ENCODE measurements at regions not wholly inside any gene's neighbourhood (a gene's known extent, or its start where the extent isn't known, plus 50 kb on each side); places are given as distances from the start of the nearest gene placed in this dataset.
"Not testable (repeated sequence)": the region's sequence is repeated elsewhere in the genome, so short reads cannot be mapped to it uniquely, and the experiment has no call there.

GRCh38 chr1:102174259-102174863 lies 177.6 kb upstream of the OLFM3 start:
- DNase-seq = no peak

DNA sequence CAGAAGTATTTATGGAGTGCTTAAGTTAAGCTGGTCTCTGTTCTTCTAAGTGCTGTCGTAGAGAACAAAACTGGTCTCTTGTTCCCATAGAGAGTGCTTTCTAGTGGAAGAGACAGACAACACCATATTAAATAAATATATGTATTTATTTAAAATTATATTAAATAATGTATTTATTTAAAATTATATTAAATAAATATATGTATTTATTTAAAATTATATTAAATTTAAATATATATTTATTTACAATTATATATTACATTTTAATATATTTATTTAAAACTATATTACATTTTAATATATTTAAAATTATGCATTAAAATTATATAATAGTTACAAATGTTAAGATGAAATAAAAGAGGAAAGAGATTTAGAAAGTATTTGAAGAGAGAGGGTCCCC lies 175.5 kb upstream of the OLFM3 start:
- no peak for DNase-seq

DNA sequence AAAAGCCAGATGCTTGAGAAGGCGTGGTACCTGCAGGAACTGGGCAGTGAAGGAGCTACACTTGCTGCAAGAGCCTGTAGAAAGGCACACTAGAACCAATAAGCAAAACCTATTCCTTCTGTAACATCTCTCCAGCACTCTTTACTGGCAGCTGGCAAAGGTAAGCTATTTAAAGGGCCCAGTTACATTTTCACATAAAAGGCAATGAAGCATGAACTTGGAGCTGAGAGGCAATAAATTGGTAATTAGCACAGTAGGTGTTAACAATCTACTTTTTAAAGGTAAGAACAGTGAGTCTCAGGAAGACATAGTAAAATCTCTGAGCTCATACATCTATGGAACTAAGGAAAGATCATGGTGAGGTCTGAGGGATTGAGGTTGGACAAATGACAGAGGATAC lies 167.1 kb upstream of the OLFM3 start:
- no peak for DNase-seq

DNA sequence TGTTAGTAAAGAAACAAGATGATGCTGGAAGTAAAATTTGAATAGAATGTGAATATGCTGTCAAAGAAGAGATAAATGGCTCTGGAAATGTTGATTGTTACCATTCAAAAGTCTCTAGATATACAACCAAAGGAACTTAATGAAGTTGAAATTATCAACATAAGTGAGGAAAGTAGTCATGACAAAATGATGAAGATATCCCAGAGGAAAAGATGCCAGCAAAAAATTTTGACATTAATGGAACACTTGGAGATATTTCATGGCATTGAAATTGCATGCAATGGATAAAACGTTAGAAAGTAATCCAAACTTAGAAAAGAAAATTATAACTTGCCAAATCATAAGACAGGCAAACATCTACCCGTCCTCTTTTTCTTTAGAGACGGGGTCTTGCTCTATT lies 154.5 kb upstream of the OLFM3 start:
- DNase-seq = no peak

DNA sequence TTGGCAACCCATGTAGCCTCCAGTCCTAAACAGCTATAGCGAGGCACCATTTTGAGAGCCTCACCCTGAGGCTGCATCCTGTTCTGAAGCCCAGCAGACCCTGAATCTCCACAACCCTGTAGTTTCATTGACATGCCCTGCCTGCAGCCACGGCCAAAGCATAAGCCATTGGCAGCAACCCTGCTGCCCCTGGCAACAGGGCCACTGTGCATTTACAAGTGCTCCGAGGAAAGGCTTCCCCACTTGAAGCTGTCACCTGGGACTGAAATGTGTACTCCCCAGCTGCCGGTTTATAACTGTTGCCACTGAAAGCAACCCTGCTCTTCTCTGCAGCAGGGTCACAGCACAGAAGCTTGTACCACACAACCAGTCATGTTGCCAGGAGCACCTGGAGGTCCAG lies 124.2 kb upstream of the OLFM3 start:
- no peak for DNase-seq

DNA sequence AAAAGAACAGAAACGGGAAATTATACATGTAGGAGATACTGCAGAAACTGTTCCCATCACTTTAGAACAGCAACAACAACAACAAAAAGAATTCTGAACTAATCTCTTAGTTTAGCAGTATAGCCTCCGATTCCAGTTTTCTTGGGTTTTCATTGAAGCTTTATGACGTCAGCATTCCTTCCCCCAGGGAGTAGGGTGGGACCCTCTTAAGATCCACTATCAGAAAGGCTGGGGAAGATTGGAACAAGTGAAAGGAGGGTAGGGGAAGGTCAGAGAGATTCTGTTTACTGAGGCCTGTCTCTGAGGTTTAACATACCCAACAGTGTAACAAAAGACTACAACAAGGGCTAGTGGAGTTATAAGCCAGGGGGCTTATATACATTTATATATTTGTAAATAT lies 121.4 kb upstream of the OLFM3 start:
- no peak for DNase-seq

GRCh38 chr1:102110586-102110985 lies 113.9 kb upstream of the OLFM3 start:
- DNase-seq = no peak

DNA sequence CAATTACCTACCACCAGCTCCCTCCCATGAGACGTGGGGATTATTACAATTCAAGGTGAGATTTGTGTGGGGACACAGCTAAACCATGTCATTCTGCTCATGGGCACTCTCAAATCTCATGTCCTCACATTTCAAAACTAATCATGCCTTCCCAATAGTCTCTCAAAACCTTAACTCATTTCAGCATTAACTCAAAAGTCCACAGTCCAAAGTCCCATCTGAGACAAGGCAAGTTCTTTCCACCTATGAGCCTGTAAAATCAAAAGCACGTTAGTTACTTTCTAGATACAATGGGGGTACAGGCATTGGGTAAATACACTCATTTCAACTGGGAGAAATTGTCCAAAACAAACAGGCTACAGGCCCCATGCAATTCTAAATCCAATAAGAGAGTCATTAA lies 112.8 kb upstream of the OLFM3 start:
- not testable (repeated sequence) for DNase-seq

GRCh38 chr1:102107441-102107840 lies 110.7 kb upstream of the OLFM3 start:
- no peak for DNase-seq

DNA sequence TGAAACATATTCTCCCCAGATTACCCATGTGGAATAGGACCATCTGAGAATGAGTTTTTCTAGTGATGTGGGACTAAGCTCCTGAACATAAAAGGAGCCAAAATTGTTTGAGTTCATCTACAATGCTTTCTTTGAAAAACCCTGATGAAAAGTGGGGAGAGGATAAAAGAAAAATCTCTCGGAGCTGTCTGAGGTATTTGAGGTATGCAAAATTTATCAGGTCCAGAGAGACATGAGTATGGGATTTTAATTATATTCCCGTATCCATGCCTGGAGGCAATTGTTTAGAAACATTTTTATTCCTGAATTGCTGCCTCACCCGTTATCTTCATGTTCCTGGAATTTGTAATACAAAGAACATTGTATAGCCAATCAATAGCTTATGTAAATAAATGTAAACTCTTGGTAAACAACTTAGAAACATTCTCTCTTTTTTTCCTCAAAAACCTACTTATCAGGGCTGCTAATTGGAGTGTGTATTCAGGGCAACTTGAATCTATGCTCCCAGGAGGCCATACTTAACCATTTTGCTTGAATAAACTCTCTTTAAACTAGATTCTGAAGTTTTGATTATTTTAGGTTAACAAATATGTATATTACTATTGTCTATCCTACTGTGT lies 109.3 kb upstream of the OLFM3 start:
- no peak for DNase-seq

DNA sequence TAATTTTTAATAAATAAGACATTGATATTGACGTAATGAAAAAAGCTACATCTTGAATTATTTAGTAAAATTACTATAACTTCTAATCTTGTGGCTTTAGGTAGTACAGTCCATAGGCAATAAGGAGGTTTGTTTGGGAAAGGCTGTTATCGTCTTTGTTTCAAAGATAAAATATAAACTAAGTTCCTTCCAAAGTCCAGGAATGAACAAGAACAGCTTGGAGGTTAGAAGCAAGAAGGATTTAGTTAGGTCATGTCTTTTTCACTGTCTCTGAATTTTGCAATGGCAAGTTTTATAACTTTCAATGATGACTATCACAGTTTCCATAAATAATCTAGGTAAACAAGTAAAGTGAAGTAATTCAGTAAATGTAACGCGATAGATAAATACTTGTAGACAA lies 106.9 kb upstream of the OLFM3 start:
- no peak for DNase-seq

DNA sequence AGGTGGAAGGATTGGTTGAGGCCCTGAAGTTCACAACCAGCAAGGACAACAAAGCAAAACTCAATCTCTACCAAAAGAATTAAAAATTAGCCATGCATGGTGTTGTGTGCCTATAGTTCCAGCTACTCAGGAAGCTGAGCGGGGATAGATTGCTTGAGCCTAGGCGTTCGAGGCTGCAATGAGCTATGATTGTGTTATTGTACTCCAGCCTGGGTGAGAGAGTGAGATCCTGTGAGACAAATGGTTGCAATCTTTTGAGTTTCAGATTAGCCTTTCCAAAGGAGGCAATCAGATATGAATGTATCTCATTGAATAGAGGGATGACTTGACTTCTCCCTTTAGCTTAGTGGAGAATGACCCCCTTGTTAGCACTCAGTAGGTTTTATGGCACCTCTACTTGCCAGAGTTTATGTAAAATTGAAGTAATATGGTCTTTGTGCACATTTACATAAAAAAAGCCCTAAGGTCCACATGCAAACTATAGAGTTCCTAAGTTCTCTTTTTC lies 105.6 kb upstream of the OLFM3 start:
- DNase-seq = no peak

DNA sequence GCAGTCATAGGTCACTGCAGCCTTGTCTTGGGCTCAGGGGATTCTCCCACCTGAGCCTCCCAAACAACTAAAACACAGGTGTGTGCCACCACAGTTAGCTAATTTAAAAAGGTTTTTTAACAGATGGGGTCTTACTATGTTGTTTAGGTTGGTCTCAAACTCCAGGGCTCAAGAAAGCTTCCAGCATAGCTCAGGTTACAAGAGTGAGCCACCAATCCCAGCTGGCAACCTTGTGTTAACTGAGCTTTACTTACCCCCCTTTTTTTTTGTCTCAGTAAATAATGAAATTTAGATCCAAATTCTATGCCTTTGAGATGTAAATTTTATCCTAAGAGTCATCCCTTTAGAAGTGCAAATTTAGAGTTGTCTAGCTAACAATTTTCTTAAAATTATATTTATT lies 103.9 kb upstream of the OLFM3 start:
- no peak for DNase-seq

- no peak for DNase-seq
Observed at GRCh38 chr1:102099916-102100315, 103.2 kb upstream of the OLFM3 start.

GRCh38 chr1:102098536-102098935 lies 101.8 kb upstream of the OLFM3 start:
- DNase-seq = no peak

DNA sequence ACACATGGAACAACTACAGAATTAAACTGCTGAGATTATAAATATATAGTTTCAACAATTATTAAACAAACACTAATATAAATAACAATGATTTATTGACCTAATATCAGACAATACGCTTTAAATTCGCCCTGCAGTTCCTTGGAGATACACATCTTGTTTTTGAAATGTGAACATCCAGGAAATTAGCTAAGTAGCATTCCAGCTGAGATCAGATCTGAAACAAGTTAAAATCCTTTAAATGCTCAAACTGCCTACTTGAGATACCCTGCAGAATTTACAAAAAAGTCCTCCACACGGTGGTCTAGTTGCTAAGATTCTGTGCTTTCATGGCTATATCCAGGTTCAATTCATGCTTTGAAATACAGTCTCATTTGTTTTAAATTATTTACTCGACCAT lies 101.4 kb upstream of the OLFM3 start:
- DNase-seq = no peak

DNA sequence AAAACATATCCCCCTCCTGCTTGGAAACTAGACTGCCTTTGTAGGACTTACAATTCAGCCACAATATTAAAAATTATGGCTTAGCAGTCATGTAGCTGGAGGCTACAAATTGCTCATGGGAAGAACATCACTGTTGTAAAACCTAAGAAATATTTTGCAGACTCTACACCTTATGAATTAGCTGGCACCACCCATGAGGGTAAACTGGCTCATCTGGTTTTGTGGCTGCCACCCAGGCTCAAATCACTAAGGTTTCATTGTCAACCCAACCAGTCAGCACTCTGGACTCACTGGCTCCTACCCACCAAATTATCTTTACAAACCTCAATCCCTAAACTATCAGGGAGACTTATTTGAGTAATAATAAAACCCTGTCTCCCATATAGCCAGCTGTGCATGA lies 100.7 kb upstream of the OLFM3 start:
- no peak for DNase-seq

GRCh38 chr1:102096162-102096561 lies 99.4 kb upstream of the OLFM3 start:
- no peak for DNase-seq

- no peak for DNase-seq
Observed at GRCh38 chr1:102089791-102090190, 93.1 kb upstream of the OLFM3 start.

DNA sequence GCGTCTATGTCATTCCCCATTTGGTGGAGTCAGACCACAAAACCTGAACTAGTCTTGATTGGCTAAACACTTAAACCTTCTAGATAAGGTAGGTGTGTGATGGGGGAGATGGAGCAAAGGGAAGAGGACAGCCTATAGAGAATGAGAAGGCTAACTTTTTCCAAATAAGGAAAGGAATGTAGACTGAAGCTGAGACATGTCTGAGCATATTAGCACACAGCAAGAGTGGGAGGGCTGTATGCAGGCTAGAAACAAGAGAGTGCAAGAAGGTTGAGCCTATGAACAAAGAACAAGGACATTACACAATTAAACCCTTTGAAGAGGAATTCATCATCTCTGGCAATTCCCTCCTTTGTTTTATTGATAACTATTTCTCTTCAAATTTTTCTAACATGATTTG lies 89.2 kb upstream of the OLFM3 start:
- DNase-seq = no peak

GRCh38 chr1:102084771-102085535 lies 88.2 kb upstream of the OLFM3 start:
- DNase-seq = no peak

DNA sequence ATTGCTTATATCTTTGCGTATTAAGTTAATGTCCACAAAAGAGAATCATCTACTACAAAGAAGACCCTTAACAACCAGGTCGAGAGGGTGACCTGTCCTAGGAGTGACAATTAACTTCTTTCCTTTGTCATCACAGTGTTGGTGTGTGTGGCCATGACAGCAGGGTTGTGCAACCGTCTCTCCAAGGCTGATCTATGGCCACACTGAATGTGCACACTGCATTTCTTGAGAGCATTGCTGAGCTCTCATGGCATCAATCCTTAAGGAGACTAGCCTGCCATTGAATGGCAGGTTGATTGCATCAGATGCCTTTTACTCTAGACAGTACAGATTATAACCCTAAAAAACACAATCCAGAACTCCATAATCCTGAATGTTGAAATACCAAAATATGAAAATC lies 86.5 kb upstream of the OLFM3 start:
- no peak for DNase-seq

GRCh38 chr1:102074874-102075273 lies 78.1 kb upstream of the OLFM3 start:
- no peak for DNase-seq

DNA sequence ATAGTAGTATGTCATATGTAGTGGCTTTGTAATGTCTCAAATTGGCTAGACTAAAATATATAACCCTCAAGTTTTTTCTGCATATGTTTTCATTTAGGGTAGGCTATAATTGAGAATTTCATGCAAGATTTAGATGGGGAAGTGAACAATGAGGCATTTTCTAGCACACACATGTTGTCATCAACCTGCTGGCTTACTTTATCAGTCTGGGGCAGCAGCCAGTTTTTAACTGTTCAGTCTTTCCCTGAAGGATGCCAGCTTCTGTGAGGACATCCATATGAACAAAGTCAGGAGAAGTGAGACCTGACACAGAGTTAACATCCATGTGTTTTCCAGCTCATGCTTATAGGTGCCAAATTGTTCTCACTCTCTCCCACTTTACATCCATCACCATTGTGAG lies 74.7 kb upstream of the OLFM3 start:
- DNase-seq = no peak

Data from NCI-H1930 (cell line).